Choroid plexus epithelial cell (primary cell): ENCODE measurements at regions not wholly inside any gene's neighbourhood (a gene's known extent, or its start where the extent isn't known, plus 50 kb on each side); places are given as distances from the start of the nearest gene placed in this dataset.

ENCODE experiments used
- DNase-seq: peaks from one replicate; pipeline ENCODE4 v3.0.0-alpha.2; 2010; ENCODE audit warnings: low read depth
- H3K4me3 ChIP-seq: 2 replicates; pipeline ENCODE4 v1.5.1; 2011; ENCODE audit warnings: low read depth, mild to moderate bottlenecking, control low read depth, low read length, moderate library complexity
- CTCF ChIP-seq: conservative IDR thresholded peaks from 2 replicates; pipeline ENCODE4 v1.5.1; 2011; ENCODE audit warnings: low read depth, mild to moderate bottlenecking, control low read depth, inconsistent platforms, low read length, moderate library complexity

DNA sequence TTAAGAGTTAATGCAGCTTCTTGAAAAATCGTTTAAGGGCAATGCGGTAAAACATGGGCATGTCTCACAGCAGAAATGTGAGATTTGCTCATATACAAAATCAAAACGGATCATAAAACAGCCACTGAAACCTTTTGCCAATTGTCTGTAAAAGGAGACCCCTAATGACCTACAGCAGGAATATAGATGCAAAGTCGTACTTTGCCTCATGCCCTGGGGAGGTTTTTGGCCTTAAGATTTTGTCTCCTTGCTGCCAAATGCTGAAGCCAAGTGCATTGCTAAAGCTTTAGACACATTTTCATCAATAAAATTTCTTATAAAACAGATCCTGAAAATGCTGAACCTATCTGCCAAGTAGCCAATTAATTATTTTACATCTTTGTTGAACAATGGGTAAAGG lies 226.9 kb downstream of the TGFB2 start:
- no peak for TF ChIP-seq CTCF
- H3K4me3 ChIP-seq, result no peak overlapping the region
- no peak for DNase-seq

DNA sequence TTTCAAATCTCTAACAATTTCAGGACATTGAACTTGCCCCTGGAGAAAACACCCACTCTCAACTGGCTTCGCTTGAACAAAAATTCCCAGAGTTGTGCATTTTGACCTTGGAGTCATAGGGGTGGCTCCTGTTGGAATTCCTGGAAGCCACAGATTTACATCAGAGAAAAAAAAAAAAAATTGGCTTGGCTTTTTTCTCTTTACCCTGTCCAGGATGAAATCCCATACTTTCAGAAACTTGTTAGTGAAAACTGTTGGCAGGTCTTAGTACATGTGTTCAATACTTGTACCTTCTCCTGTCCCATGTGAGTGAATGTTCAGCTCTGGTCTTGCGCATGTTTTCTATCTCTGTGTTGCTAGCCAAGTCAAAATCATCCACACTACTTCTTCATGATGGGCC lies 228.8 kb downstream of the TGFB2 start:
- peak; percentile 13 for DNase-seq
- TF ChIP-seq CTCF, result no peak
- no peak overlapping the region for H3K4me3 ChIP-seq

DNA sequence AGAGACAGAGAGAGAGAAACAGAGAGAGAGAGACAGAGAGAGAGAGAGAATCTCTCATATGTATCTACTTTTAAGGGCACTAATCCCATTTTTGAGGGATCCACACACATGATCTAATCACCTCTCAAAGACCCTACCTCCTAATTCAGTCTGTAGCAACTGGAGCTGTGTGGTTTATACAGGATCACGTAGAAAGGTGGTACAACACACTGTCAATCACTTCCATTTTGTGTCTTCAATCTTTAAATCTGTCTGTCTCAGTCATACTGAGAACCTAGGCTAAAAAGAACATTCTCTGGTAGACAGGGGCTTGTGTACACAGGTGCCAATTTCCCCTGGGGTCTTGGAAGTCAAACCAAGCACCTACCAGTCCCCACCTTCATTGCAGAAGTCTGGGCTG lies 229.9 kb downstream of the TGFB2 start:
- DNase-seq, result no peak
- H3K4me3 ChIP-seq, result no peak overlapping the region
- no peak for TF ChIP-seq CTCF

- TF ChIP-seq CTCF, result no peak
- no peak for DNase-seq
- H3K4me3 ChIP-seq, result no peak overlapping the region
These were observed 230.7 kb downstream of the TGFB2 start for GRCh38 chr1:218575856-218576255.

- H3K4me3 ChIP-seq, result no peak overlapping the region
- no peak for DNase-seq
- TF ChIP-seq CTCF, result no peak
These were observed 237.5 kb downstream of the TGFB2 start for GRCh38 chr1:218582646-218583045.

- no peak overlapping the region for H3K4me3 ChIP-seq
- peak; percentile 45 for DNase-seq
These were observed 239.5 kb downstream of the TGFB2 start for GRCh38 chr1:218584418-218585155.

More at GRCh38 chr1:218584418-218585155, 239.5 kb downstream of the TGFB2 start:
- TF ChIP-seq CTCF, result no peak
